Suprapubic skin (tissue), 4 donors: ENCODE measurements at regions not wholly inside any gene's neighbourhood (a gene's known extent, or its start where the extent isn't known, plus 50 kb on each side); places are given as distances from the start of the nearest gene placed in this dataset.
"Not testable (repeated sequence)": the region's sequence is repeated elsewhere in the genome, so short reads cannot be mapped to it uniquely, and the experiment has no call there.

ENCODE experiments used
- CTCF ChIP-seq, 2 donors: fragments of 200-600 bp in 1 of 2; fragments of 450-650 bp in 1 of 2; sonication (generic) in 1 of 2; IDR thresholded peaks; one replicate each; pipeline ENCODE4 v1.5.1; 2016 to 2019; ENCODE audit warnings: antibody characterized with exemption in 2 of 2, mild to moderate bottlenecking in 1 of 2, moderate library complexity in 1 of 2
- EP300 ChIP-seq: sonication (generic); formaldehyde crosslinking; IDR thresholded peaks from one replicate; pipeline ENCODE4 v1.6.1; 2017; ENCODE audit warnings: antibody characterized with exemption
- POLR2A ChIP-seq, 2 donors: fragments of 450-650 bp; IDR thresholded peaks; one replicate each; pipeline ENCODE4 v1.6.1; 2017; ENCODE audit warnings: antibody characterized with exemption in 2 of 2, mild to moderate bottlenecking in 2 of 2, moderate library complexity in 2 of 2
- POLR2AphosphoS5 ChIP-seq, 3 donors: sonication (generic); formaldehyde crosslinking; IDR thresholded peaks; one replicate each; pipeline ENCODE4 v1.6.1; 2017; ENCODE audit warnings: antibody characterized with exemption in 3 of 3

DNA sequence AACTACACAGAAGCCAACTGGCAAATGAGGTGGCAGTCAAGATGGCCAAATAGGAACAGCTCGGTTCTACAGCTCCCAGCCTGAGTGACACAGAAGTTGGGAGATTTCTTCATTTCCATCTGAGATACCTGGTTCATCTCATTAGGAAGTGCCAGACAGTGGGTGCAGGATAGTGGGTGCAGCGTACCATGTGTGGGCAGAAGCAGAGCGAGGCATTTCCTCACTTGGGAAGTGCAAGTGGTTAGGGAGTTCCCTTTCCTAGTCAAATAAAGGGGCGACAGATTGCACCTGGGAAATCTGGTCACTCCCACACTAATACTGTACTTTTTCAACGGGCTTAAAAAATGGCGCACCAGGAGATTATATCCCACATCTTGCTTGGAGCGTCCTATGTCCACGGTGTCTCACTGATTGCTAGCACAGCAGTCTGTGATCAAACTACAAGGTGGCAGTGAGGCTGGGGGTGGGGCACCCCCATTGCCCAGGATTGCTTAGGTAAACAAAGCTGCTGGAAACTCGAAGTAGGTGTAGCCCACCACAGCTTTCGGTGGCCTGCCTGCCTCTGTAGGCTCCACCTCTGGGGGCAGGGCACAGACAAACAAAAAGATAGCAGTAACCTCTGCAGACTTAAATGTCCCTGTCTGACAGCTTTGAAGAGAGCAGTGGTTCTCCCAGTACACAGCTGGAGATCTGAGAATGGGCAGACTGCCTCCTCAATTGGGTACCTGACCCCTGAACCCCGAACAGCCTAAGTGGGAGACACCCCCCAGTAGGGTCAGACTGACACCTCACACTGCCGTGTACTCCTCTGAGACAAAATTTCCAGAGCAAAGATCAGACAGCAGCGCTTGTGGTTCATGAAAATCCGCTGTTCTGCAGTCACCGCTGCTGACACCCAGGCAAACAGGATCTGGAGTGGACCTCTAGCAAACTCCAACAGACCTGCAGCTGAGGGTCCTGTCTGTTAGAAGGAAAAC lies 3138.9 kb upstream of the OR11H1 start:
- TF ChIP-seq CTCF (IDR thresholded peaks at IDR 0.05); POLR2AphosphoS5 (IDR thresholded peaks at IDR 0.05); POLR2A (IDR thresholded peaks at IDR 0.05); EP300: not testable (repeated sequence)
